HEK293T (cell line): ENCODE measurements at regions not wholly inside any gene's neighbourhood (a gene's known extent, or its start where the extent isn't known, plus 50 kb on each side); places are given as distances from the start of the nearest gene placed in this dataset.

Source experiments
- LEF1 ChIP-seq: fragments of 450-650 bp; IDR thresholded peaks from 2 replicates; pipeline ENCODE4 v1.6.1; 2017; ENCODE audit warnings: mild to moderate bottlenecking, borderline replicate concordance
- SUZ12 ChIP-seq: fragments of 450-650 bp; IDR thresholded peaks from 2 replicates; pipeline ENCODE4 v1.6.1; 2016; ENCODE audit warnings: mild to moderate bottlenecking
- TARDBP ChIP-seq: fragments of 450-650 bp; IDR thresholded peaks from 2 replicates; pipeline ENCODE4 v1.6.1; 2016
- TF ChIP-seq, protein P1 (sequence below): fragments of 450-650 bp; IDR thresholded peaks from 2 replicates; pipeline ENCODE4 v1.6.1; 2016

DNA sequence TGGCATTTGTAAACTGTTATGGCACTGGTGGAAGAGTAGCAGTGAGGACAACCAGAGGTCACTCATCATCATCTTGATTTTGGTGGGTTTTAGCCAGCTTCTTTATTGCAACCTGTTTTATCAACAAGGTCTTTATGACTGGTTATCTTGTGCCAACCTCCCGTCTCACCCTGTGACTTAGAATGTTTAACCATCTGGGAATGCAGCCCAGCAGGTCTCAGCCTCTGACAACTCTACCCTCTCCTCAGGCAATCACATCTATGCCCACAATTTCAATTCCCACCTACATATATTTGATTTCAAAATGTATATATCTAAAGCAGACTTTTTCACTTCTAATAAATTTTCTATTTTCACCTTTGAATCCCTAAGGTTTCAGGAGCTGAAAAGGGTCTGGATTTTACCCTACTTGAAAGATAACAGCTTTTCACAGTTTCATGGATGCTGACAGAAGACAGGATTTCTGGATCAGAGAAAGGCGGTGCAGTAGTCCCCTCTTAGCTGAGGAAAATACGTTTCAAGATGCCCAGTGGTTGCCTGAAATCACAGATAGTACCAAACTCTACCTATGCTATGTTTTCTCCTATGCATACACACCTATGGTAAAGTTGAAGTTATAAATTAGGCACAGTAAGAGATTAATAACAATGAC is 1171.8 kb downstream of the DIAPH3 start:
- TF ChIP-seq, protein P1, sequence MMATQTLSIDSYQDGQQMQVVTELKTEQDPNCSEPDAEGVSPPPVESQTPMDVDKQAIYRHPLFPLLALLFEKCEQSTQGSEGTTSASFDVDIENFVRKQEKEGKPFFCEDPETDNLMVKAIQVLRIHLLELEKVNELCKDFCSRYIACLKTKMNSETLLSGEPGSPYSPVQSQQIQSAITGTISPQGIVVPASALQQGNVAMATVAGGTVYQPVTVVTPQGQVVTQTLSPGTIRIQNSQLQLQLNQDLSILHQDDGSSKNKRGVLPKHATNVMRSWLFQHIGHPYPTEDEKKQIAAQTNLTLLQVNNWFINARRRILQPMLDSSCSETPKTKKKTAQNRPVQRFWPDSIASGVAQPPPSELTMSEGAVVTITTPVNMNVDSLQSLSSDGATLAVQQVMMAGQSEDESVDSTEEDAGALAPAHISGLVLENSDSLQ = no peak
- TF ChIP-seq TARDBP (no peak), LEF1 (no peak), SUZ12 (no peak)
